Effector memory CD8-positive, alpha-beta T cell (primary cell): ENCODE measurements at regions not wholly inside any gene's neighbourhood (a gene's known extent, or its start where the extent isn't known, plus 50 kb on each side); places are given as distances from the start of the nearest gene placed in this dataset.
"Not testable (repeated sequence)": the region's sequence is repeated elsewhere in the genome, so short reads cannot be mapped to it uniquely, and the experiment has no call there.

ENCODE experiments used
- ATAC-seq: fragments of 150-1000 bp; cut with Tn5 transposase; replicated peaks from 2 replicates; pipeline ENCODE4 v1.10.0; 2021; ENCODE audit warnings: mild to moderate bottlenecking, moderate library complexity
- DNase-seq, 3 experiments: peaks; one replicate each; pipeline ENCODE4 v3.0.0; 2021
- H3K27ac Mint-ChIP-seq, 2 donors: one replicate each; pipeline ENCODE4 v1.8.0; 2022; ENCODE audit warnings: mild to moderate bottlenecking in 2 of 2, mixed read lengths in 2 of 2, moderate library complexity in 2 of 2
- H3K27me3 Mint-ChIP-seq, 2 donors: one replicate each; pipeline ENCODE4 v1.8.0; 2022; ENCODE audit warnings: mixed read lengths in 2 of 2
- H3K36me3 Mint-ChIP-seq: one replicate; pipeline ENCODE4 v1.8.0; 2022; ENCODE audit warnings: mild to moderate bottlenecking, moderate library complexity, mixed read lengths; ENCODE audit not compliant: insufficient read depth
- H3K4me1 Mint-ChIP-seq, 2 donors: one replicate each; pipeline ENCODE4 v1.8.0; 2022; ENCODE audit warnings: low read depth in 2 of 2, mixed read lengths in 2 of 2
- H3K4me3 Mint-ChIP-seq, 2 donors: one replicate each; pipeline ENCODE4 v1.8.0; 2022; ENCODE audit warnings: mild to moderate bottlenecking in 2 of 2, mixed read lengths in 2 of 2, moderate library complexity in 2 of 2
- H3K9me3 Mint-ChIP-seq, 2 donors: one replicate each; pipeline ENCODE4 v1.8.0; 2022; ENCODE audit warnings: mixed read lengths in 2 of 2

DNA sequence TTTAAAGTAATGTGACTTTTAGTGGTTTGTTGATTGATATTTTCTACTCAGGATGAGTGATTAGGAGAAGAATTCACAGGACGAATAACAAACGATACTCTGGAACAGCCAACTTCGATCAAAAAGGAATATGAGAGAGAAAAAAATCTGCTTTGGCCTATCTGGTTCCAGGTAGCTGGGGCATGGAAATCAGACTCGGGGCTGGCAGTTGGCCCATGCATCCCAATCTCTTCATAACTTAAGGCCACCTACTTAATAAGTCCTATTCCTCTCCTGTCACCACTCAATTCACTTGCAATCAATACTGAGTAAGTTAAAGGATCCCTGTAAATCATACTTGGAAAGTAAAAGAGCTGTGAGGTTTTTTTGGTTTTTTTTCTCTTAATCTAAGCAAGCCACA, 1116.2 kb downstream of the SORCS3 start:
- no peaks in the 10 kb centered on the region for H3K4me1 Mint-ChIP-seq
- ATAC-seq (no peak), DNase-seq (no peak)
- no peak overlapping the region for H3K27ac Mint-ChIP-seq
- H3K4me3 Mint-ChIP-seq = no peak overlapping the region
- peaks cover 5 to 8% of the 10 kb centered on the region in 2 donors for H3K9me3 Mint-ChIP-seq
- H3K36me3 Mint-ChIP-seq = no peaks in the 10 kb centered on the region
- no peaks in the 10 kb centered on the region for H3K27me3 Mint-ChIP-seq

DNA sequence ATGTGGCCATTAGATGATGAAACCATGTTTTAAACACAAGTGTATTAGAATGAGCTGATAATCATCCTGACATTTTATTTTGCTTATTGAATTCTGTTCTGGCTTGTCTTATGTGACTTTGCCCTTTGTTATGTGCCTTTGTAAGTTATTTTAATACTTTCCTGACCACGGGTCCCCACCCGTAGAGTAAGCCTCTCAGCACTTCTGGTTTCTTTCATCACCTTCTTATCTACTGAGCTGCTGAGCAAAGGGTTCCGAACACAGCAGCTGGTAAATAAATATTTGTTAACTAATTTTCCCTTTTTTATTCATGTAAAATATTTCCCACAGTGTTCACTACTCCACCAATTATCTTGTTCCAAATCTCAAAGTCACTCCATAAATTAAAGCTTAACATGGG, 1115.3 kb downstream of the SORCS3 start:
- H3K4me3 Mint-ChIP-seq = no peak overlapping the region
- H3K36me3 Mint-ChIP-seq = no peaks in the 10 kb centered on the region
- peaks cover 3 to 14% of the 10 kb centered on the region in 2 donors for H3K9me3 Mint-ChIP-seq
- ATAC-seq = no peak
- H3K27ac Mint-ChIP-seq = no peak overlapping the region
- H3K27me3 Mint-ChIP-seq = no peaks in the 10 kb centered on the region
- H3K4me1 Mint-ChIP-seq = no peaks in the 10 kb centered on the region
- no peak for DNase-seq

DNA sequence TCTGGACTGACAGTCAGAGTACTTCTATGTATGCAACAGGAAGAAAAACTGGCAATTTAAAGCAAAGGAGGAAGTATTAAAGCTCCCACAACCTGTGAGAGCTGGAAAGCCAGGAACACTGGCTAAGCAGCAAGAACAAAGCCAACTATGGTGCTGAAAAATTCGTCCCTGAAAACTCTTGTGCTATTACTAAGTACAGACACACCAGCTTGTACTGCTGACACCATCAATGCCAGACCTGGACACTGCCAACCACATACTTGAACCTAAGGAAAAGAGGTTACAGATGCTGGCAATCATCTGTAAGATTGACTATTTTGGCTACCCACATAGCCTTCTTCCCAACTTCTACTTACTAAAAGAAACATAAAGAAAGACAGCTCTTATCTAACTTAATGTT, 1110.6 kb downstream of the SORCS3 start:
- Mint-ChIP-seq H3K4me1 (no peaks in the 10 kb centered on the region), H3K4me3 (no peak overlapping the region), H3K36me3 (no peaks in the 10 kb centered on the region), H3K9me3 (peaks cover 6 to 14% of the 10 kb centered on the region in 2 donors), H3K27me3 (no peaks in the 10 kb centered on the region), H3K27ac (no peak overlapping the region)
- DNase-seq (no peak), ATAC-seq (no peak)

DNA sequence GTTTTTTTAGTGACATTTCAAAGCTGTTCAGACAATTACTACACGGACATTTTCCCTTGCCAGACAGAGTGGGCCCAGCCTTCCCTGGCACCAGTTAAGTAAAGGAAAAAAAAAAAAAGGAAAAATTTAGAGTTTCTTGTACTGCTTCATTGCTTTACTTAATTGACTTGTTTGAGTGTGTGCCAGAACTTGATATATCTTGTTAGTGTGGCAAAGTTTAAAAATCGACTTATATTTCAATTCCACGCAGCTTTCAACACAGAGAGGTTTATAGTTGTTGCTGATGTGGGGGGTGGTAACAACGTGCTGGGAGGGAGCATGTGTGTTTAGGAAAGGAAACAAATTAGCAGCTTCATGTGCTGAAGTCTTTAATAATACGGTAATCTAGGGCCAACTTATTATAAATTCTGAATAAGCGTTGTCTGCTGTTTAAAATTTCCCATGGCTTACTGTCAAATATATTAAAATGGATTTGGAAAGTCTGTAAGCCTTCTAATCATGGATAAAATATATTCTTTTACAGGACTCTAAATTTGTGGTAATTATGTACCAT, 1104.6 kb downstream of the SORCS3 start:
- Mint-ChIP-seq H3K36me3 (no peaks in the 10 kb centered on the region), H3K9me3 (peaks cover 12 to 22% of the 10 kb centered on the region in 2 donors), H3K27me3 (no peaks in the 10 kb centered on the region), H3K4me3 (no peak overlapping the region), H3K4me1 (no peaks in the 10 kb centered on the region), H3K27ac (no peak overlapping the region)
- DNase-seq (no peak), ATAC-seq (no peak)

DNA sequence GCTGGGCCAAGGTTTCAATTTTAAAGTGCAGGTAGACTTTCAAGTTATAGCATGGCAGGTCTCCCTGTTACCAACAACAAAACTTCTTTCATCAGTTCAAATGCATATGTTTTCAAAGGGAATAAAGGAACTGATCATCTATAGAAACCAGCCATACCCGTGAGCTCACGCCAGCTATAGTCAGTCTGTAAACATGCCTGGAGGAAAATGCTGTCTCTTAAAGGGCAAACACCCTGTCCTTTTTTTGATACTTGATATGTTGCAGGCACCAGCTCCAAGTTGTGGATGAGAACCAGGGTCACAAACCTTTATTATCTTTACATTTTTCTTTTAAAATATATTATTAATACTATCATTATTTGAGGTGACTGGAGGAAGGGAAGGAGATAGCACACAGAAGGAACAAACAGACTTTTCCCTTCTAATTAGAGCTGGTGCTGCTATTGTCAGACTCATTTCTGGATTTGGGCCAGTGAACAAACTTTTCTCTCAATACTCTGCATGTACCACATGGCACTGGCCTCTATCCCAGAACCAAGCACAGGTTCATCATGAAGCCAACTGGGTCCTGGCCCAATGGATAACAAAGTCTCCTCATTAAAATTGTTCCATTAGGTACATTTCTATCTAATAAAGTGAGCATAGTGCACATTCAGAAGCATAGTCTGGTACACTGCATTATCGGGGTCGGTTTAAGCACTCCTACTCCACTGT, 1102.4 kb downstream of the SORCS3 start:
- no peaks in the 10 kb centered on the region for H3K36me3 Mint-ChIP-seq
- H3K4me1 Mint-ChIP-seq = no peaks in the 10 kb centered on the region
- ATAC-seq (no peak), DNase-seq (no peak)
- H3K27me3 Mint-ChIP-seq = no peaks in the 10 kb centered on the region
- no peak overlapping the region for H3K27ac Mint-ChIP-seq
- H3K4me3 Mint-ChIP-seq = no peak overlapping the region
- peaks cover 9 to 16% of the 10 kb centered on the region in 2 donors for H3K9me3 Mint-ChIP-seq

DNA sequence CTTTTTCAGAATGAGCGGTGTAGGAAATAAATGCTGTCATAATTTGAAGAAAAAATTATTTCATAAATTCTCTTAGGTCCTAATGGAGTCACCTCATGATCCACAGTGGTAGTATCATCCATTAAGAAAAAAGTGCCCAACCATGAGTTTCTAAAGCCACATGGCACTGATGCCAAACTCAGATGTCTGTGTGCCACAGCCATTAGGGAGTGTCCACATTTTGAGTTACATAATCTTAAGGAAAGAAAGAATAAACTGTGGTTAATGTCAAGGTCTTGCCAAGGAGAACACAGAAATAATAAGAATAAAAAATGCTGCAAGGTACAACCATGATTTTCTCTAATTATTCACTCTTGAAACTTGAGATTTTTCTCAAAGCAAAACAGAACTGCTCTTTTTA, 1101.8 kb downstream of the SORCS3 start:
- H3K4me3 Mint-ChIP-seq = no peak overlapping the region
- no peaks in the 10 kb centered on the region for H3K4me1 Mint-ChIP-seq
- H3K27me3 Mint-ChIP-seq = no peaks in the 10 kb centered on the region
- H3K36me3 Mint-ChIP-seq = no peaks in the 10 kb centered on the region
- H3K9me3 Mint-ChIP-seq = peaks cover 9 to 16% of the 10 kb centered on the region in 2 donors
- DNase-seq (no peak), ATAC-seq (no peak)
- H3K27ac Mint-ChIP-seq = no peak overlapping the region

DNA sequence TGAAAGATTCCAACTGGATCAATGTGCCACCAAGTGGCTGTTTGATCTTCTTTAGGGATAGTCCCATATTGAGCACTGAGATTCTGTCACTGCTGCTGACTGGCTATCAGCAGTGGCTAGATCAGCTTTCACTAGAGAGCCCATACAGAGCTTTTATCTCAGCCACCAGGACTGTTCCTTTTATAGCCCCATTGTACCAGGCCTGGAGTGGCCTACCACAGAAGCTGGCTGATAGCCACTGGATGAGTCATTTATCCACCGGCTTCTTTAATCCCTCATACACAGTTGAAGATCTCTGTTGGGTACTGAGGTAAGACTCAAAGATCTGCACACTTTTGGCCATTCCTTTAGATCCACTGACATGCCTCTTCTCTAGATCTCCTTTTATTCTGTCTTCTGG, 1101.1 kb downstream of the SORCS3 start:
- Mint-ChIP-seq H3K4me1 (no peaks in the 10 kb centered on the region), H3K9me3 (peaks cover 9 to 16% of the 10 kb centered on the region in 2 donors), H3K27ac (no peak overlapping the region), H3K27me3 (no peaks in the 10 kb centered on the region), H3K4me3 (no peak overlapping the region), H3K36me3 (no peaks in the 10 kb centered on the region)
- DNase-seq (no peak), ATAC-seq (no peak)

DNA sequence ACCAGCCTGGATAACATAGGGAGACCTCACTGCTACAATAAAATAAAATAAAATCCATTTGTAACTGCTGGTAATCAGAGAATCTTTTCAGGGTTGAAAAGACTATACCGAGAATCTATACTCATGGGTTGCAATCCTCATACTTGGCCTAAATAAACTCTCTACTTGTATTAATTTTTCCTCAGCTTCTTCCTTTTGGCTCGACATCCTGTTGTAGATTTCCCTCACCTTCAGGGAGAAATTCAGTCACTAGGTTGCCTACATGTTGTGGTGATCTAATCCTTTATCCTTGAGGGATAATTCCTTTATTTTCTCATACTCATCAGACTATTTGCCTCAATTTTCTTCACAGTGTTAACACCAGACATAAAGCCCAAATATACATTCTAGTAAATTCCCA, 1093.4 kb downstream of the SORCS3 start:
- Mint-ChIP-seq H3K36me3 (no peaks in the 10 kb centered on the region), H3K4me3 (no peak overlapping the region), H3K27ac (no peak overlapping the region), H3K4me1 (no peaks in the 10 kb centered on the region), H3K27me3 (no peaks in the 10 kb centered on the region), H3K9me3 (peaks cover 0 to 6% of the 10 kb centered on the region in 2 donors)
- ATAC-seq (no peak), DNase-seq (no peak)

DNA sequence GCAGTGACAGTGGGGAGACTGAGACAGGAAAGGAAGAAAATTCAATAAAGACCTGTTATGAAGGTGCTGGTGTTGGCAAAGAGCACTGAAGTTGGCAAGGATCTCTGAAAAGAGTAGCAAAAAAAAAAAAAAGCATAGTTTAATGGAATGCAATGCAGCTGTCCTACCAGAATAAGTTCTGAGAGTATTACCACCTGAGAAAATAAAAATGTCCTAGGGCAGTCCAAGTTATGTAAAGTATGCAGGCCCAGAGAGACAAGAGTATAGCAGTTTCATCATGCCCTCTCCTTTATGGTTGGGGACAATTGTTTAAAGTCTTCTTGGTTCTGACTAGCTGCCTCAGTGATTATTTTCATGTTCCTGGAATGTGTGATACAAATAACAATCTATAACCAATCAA, 1092.8 kb downstream of the SORCS3 start:
- DNase-seq (no peak), ATAC-seq (no peak)
- Mint-ChIP-seq H3K36me3 (no peaks in the 10 kb centered on the region), H3K4me3 (no peak overlapping the region), H3K9me3 (peaks cover under 1 to 6% of the 10 kb centered on the region in 2 donors), H3K4me1 (no peaks in the 10 kb centered on the region), H3K27me3 (no peaks in the 10 kb centered on the region), H3K27ac (no peak overlapping the region)

DNA sequence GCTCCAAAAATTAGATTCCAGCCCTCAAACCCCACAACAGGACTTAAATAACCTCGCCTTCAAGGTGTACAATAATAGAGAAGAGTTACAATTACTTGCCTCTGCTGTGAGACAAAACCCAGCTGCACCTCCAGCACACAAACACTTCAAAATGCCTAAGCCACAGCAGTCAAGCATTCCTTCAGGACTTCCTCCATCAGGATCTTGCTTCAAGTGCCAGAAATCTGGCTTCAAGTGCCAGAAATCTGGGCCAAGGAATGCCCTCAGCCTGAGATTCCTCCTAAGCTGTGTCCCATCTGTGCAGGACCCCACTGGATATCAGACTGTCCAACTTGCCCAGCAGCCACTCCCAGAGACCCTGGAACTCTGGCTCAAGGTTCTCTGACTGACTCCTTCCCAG, 1088.3 kb downstream of the SORCS3 start:
- H3K27ac Mint-ChIP-seq = no peak overlapping the region

DNA sequence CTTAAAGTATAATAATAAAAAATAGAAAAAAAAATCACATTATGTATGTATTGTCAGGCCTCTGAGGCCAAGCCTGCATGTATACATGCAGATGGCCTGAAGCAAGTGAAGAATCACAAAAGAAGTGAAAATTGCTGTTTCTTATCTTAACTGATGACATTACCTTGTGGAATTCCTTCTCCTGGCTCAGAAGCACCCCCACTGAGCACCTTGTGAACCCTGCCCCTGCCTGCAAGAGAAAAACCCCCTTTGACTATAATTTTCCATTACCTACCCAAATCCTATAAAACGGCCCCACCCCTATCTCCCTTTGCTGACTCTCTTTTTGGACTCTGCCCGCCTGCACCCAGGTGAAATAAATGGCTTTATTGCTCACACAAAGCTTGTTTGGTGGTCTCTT, 1086.5 kb downstream of the SORCS3 start:
- not testable (repeated sequence) for H3K36me3 Mint-ChIP-seq, ATAC-seq, H3K4me1 Mint-ChIP-seq, H3K27ac Mint-ChIP-seq, H3K27me3 Mint-ChIP-seq, H3K4me3 Mint-ChIP-seq, DNase-seq
- H3K9me3 Mint-ChIP-seq = peaks cover 0 to 15% of the 10 kb centered on the region in 2 donors

More for the DNA sequence above, 1088.3 kb downstream of the SORCS3 start:
- DNase-seq (no peak), ATAC-seq (no peak)
- Mint-ChIP-seq H3K4me3 (no peak overlapping the region), H3K36me3 (no peaks in the 10 kb centered on the region), H3K9me3 (peaks cover 0 to 15% of the 10 kb centered on the region in 2 donors), H3K4me1 (no peaks in the 10 kb centered on the region), H3K27me3 (no peaks in the 10 kb centered on the region)

DNA sequence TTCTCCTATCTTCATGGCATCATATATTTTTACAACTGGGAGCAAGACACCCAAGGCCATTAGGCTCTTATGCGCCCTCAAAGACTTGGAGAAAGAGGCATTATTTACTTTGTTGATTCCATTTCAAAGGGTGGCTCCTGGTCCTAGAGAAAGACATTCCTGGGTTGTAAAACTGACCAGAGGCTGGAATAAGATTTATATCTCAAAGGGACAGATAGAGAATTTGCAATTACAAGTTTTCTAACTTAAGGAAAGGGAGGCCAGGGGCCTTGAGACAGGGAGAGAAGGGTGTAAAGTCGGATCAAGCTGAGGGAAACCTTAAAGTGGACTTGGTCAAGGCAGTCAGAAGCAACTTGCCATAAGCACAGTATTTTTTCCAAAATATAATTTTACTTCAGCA, 1086.0 kb downstream of the SORCS3 start:
- Mint-ChIP-seq H3K27me3 (no peaks in the 10 kb centered on the region), H3K27ac (no peak overlapping the region), H3K9me3 (peaks cover 0 to 15% of the 10 kb centered on the region in 2 donors), H3K4me1 (no peaks in the 10 kb centered on the region), H3K4me3 (no peak overlapping the region), H3K36me3 (no peaks in the 10 kb centered on the region)
- ATAC-seq = no peak
- DNase-seq = no peak

DNA sequence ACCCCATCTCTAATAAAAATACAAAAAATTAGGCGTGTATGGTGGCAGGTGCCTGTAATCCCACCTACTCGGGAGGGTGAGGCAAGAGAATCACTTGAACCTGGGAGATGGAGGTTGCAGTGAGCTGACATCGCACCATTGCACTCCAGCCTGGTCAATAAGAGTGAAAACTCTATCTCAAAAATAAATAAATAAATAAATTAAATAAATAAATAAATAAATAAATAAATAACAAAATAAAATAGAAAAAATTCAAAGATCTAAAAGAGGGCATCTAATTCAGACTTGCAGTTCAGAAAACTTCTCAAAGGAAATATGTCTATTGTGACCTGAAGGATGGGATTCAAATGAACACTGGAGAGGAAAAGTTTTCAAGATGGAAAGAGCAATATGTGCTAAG, 1085.1 kb downstream of the SORCS3 start:
- ATAC-seq (no peak), DNase-seq (no peak)
- H3K27ac Mint-ChIP-seq = no peak overlapping the region
- H3K4me1 Mint-ChIP-seq = no peaks in the 10 kb centered on the region
- H3K27me3 Mint-ChIP-seq = no peaks in the 10 kb centered on the region
- H3K4me3 Mint-ChIP-seq = no peak overlapping the region
- H3K9me3 Mint-ChIP-seq = peaks cover 0 to 15% of the 10 kb centered on the region in 2 donors
- no peaks in the 10 kb centered on the region for H3K36me3 Mint-ChIP-seq

DNA sequence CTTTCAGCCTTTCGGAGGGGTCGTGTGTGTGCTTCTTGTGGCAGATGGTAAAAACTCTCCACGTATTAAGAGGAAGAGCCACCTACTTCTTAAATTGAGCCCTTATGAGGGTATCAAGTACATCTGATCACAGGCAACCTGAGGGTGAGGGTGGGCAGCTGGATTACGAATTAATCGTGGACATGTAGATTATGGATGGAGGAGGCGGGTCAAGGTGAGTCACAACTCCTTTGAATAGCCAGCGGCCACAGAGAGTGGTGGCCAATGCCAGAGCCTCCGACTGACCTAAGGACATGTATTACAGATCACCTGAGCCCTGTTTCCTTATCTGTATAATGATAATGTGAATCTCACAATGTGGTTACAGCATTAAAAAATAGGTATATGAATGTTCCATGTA, 1083.9 kb downstream of the SORCS3 start:
- H3K36me3 Mint-ChIP-seq = no peaks in the 10 kb centered on the region
- H3K27me3 Mint-ChIP-seq = no peaks in the 10 kb centered on the region
- no peak overlapping the region for H3K4me3 Mint-ChIP-seq
- H3K27ac Mint-ChIP-seq = no peak overlapping the region
- ATAC-seq = no peak
- no peaks in the 10 kb centered on the region for H3K4me1 Mint-ChIP-seq
- H3K9me3 Mint-ChIP-seq = peaks cover 0 to 15% of the 10 kb centered on the region in 2 donors
- no peak for DNase-seq
